ENCODE measurements at regions not wholly inside any gene's neighbourhood (a gene's known extent, or its start where the extent isn't known, plus 50 kb on each side); places are given as distances from the start of the nearest gene placed in this dataset.

DNA sequence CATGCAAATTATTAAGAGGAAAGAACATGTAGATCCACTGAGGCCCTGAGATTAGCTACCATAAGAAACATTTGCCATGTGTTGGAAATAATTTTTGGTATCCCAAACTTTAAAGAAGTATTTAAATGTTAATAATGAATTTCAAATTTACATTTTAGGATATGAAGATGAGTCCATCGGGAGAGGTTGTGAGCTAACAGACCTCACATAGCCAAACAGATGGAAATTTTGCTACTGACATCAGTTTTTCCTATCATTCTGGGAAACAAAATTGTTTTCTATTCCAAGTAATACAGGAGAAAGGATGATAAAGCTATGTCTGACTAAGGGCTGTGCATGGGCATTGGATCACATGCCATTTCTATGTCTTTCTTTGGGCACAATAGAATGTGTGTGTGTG is 809.6 kb downstream of the TENT5A start:
- TF ChIP-seq, protein P1, sequence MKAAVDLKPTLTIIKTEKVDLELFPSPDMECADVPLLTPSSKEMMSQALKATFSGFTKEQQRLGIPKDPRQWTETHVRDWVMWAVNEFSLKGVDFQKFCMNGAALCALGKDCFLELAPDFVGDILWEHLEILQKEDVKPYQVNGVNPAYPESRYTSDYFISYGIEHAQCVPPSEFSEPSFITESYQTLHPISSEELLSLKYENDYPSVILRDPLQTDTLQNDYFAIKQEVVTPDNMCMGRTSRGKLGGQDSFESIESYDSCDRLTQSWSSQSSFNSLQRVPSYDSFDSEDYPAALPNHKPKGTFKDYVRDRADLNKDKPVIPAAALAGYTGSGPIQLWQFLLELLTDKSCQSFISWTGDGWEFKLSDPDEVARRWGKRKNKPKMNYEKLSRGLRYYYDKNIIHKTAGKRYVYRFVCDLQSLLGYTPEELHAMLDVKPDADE (IDR thresholded peaks at IDR 0.05), result no peak
- TF ChIP-seq, protein P2, sequence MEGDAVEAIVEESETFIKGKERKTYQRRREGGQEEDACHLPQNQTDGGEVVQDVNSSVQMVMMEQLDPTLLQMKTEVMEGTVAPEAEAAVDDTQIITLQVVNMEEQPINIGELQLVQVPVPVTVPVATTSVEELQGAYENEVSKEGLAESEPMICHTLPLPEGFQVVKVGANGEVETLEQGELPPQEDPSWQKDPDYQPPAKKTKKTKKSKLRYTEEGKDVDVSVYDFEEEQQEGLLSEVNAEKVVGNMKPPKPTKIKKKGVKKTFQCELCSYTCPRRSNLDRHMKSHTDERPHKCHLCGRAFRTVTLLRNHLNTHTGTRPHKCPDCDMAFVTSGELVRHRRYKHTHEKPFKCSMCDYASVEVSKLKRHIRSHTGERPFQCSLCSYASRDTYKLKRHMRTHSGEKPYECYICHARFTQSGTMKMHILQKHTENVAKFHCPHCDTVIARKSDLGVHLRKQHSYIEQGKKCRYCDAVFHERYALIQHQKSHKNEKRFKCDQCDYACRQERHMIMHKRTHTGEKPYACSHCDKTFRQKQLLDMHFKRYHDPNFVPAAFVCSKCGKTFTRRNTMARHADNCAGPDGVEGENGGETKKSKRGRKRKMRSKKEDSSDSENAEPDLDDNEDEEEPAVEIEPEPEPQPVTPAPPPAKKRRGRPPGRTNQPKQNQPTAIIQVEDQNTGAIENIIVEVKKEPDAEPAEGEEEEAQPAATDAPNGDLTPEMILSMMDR (conservative IDR thresholded peaks at IDR 0.05; ENCODE audit: low read depth in 2 of 2), result no peak

All from GM23338 (cell line).